HepG2 (cell line): ENCODE measurements at regions not wholly inside any gene's neighbourhood (a gene's known extent, or its start where the extent isn't known, plus 50 kb on each side); places are given as distances from the start of the nearest gene placed in this dataset.

ENCODE experiments used
- ETV6 ChIP-seq: sonication (generic); formaldehyde crosslinking; conservative IDR thresholded peaks from 2 replicates; pipeline ENCODE4 v1.4.0; 2020; ENCODE audit warnings: missing genetic modification reagents
- HNRNPK ChIP-seq: fragments of 200-400 bp; formaldehyde crosslinking; IDR thresholded peaks from 2 replicates; pipeline ENCODE4 v1.6.1; 2018; ENCODE audit warnings: low read length, low read depth, moderate library complexity, mild to moderate bottlenecking; ENCODE audit not compliant: poor library complexity, severe bottlenecking
- NFYB ChIP-seq: sonication (generic); formaldehyde crosslinking; IDR thresholded peaks from 2 replicates; pipeline ENCODE4 v1.4.0; 2020; ENCODE audit warnings: missing genetic modification reagents
- NFYC ChIP-seq: IDR thresholded peaks from 2 replicates; pipeline ENCODE4 v1.6.1; 2016; ENCODE audit warnings: missing genetic modification reagents, missing compliant biosample characterization
- POLR2A ChIP-seq, 2 experiments: IDR thresholded peaks; 2 replicates each; pipeline ENCODE4 v1.6.1; 2011; ENCODE audit warnings: low read depth in 2 of 2, low read length in 2 of 2, mild to moderate bottlenecking in 1 of 2, moderate library complexity in 1 of 2; ENCODE audit not compliant: insufficient read depth in 1 of 2
- POLR2AphosphoS5 ChIP-seq: IDR thresholded peaks from 2 replicates; pipeline ENCODE4 v1.6.1; 2012; ENCODE audit warnings: low read depth, low read length
- ZNF431 ChIP-seq: sonication (generic); formaldehyde crosslinking; IDR thresholded peaks from 2 replicates; pipeline ENCODE4 v1.9.0; 2022; ENCODE audit warnings: missing genetic modification reagents, low read depth, mild to moderate bottlenecking, borderline replicate concordance
- ZNF709 ChIP-seq: sonication (generic); formaldehyde crosslinking; IDR thresholded peaks from 2 replicates; pipeline ENCODE4 v1.5.0; 2020; ENCODE audit warnings: mild to moderate bottlenecking, missing genetic modification reagents
- TF ChIP-seq, protein P1 (sequence below): sonication (generic); formaldehyde crosslinking; IDR thresholded peaks from 2 replicates; pipeline ENCODE4 v1.4.0; 2020; ENCODE audit warnings: missing genetic modification reagents
- TF ChIP-seq, protein P2 (sequence below): sonication (generic); formaldehyde crosslinking; IDR thresholded peaks from 2 replicates; pipeline ENCODE4 v1.5.0; 2020; ENCODE audit warnings: mild to moderate bottlenecking, missing genetic modification reagents, moderate library complexity

DNA sequence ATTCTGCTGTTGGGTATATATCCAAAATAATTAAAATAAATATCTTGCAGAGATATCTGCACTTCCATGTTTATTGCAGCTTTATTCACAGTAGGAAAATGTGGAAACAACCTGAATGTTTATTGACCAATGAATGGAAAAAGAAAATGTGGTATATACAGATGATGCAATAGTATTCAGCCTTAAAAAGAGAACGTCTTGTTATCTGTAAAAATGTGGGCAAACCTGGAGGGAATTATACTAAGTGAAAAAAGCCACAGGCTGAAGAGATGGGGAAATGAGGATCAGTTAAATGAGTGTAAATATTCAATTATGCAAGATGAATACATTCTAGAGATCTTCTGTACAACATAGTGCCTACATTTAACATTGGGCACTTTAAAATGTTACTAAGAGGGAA is 766.1 kb upstream of the IGFBP3 start:
- no peak for TF ChIP-seq ZNF709 (CRISPR knock-in tag)
- TF ChIP-seq POLR2AphosphoS5, result no peak
- no peak for TF ChIP-seq ETV6 (CRISPR knock-in tag)
- TF ChIP-seq POLR2A (IDR thresholded peaks at IDR 0.05; ENCODE audit: insufficient read depth in 1 of 2, low read depth in 2 of 2, low read length in 2 of 2), result no peak
- no peak for TF ChIP-seq NFYB
- TF ChIP-seq, protein P1, sequence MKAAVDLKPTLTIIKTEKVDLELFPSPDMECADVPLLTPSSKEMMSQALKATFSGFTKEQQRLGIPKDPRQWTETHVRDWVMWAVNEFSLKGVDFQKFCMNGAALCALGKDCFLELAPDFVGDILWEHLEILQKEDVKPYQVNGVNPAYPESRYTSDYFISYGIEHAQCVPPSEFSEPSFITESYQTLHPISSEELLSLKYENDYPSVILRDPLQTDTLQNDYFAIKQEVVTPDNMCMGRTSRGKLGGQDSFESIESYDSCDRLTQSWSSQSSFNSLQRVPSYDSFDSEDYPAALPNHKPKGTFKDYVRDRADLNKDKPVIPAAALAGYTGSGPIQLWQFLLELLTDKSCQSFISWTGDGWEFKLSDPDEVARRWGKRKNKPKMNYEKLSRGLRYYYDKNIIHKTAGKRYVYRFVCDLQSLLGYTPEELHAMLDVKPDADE (CRISPR knock-in tag), result no peak
- TF ChIP-seq NFYC, result no peak
- no peak for TF ChIP-seq HNRNPK
- TF ChIP-seq ZNF431 (CRISPR knock-in tag), result no peak
- TF ChIP-seq, protein P2, sequence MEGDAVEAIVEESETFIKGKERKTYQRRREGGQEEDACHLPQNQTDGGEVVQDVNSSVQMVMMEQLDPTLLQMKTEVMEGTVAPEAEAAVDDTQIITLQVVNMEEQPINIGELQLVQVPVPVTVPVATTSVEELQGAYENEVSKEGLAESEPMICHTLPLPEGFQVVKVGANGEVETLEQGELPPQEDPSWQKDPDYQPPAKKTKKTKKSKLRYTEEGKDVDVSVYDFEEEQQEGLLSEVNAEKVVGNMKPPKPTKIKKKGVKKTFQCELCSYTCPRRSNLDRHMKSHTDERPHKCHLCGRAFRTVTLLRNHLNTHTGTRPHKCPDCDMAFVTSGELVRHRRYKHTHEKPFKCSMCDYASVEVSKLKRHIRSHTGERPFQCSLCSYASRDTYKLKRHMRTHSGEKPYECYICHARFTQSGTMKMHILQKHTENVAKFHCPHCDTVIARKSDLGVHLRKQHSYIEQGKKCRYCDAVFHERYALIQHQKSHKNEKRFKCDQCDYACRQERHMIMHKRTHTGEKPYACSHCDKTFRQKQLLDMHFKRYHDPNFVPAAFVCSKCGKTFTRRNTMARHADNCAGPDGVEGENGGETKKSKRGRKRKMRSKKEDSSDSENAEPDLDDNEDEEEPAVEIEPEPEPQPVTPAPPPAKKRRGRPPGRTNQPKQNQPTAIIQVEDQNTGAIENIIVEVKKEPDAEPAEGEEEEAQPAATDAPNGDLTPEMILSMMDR (CRISPR knock-in tag), result no peak
